HK-2 (cell line): ENCODE measurements at regions not wholly inside any gene's neighbourhood (a gene's known extent, or its start where the extent isn't known, plus 50 kb on each side); places are given as distances from the start of the nearest gene placed in this dataset.
"Not testable (repeated sequence)": the region's sequence is repeated elsewhere in the genome, so short reads cannot be mapped to it uniquely, and the experiment has no call there.

ENCODE experiments used
- DNase-seq: peaks from one replicate; pipeline ENCODE4 v3.0.0-alpha.2; 2018; ENCODE audit not compliant: unreplicated experiment

GRCh38 chr4:152193059-152193458, 342.8 kb downstream of the FBXW7 start:
- DNase-seq, result no peak

DNA sequence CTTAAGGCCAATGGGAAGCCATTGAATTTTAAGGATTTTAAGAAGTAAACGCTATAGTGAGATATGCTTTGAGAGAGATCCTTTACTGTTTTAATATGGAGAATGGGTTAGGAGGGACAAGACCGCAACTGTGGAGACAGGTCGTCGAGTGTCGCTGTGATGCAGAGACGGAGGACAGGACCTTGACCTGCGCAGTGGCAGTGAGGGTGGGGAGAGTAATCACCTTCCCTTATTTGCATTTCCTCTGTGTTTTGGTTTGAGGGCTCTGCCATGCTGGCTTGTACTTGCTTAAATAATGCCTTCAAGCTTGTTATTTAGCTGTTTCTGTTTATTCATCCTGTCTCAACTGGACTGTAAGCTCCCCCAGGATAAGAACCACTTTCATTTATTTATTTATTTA, 345.0 kb downstream of the FBXW7 start:
- DNase-seq, result no peak

DNA sequence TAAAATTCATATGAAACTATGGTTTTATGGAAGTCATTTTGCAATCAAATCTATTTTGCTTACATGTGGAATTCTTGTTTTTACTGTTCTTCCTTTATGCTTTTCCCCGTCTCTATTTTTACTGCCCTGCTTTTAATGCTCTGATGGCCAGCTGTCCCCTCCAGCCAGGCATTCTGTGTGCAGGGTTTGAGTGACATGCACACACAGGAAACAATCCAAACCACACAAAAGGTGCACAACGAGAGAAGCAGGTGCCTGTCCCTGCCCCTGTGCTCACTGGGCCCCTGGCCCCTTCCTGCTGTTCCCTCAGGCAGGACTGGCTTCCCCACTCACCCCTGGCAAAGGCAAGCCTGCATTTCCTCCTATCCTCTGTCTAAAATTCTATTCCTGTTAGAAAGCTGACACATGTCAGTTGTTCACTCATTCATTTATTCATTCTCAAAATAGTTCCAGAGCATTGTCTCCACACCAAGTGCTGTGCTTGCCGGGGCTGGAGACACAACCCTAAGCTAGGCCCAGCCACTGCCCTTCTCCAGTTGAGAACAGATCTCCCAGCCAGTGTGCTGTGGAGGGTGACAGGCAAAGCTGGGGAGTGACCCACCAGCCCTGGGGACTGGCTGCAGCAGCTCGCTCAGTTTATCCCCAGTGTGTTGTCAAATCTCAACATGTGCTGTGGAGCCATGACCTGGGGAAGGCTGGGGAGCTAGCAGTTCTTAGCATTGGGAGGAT, 346.3 kb downstream of the FBXW7 start:
- DNase-seq, result no peak

- no peak for DNase-seq
Observed at GRCh38 chr4:152188801-152189200, 347.1 kb downstream of the FBXW7 start.

DNA sequence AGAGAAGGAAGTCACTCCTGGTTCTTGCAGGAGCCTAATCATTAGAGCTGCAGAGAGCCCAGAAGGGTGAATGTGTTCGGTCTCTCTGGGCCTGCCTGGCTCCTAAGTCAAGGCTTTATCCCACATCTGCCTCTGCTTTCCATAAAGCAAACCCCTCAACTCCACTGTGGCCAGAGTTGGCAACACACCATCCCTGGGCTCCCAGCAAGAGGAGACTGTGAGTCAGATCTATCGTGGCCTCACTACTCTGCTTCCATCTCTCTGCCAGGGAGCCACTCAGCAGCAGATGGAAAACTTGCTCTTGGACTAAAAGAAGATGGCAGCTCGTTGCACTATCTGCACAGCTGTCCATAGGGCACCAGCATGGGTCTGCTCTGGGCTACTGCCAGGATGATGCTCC, 348.2 kb downstream of the FBXW7 start:
- no peak for DNase-seq

DNA sequence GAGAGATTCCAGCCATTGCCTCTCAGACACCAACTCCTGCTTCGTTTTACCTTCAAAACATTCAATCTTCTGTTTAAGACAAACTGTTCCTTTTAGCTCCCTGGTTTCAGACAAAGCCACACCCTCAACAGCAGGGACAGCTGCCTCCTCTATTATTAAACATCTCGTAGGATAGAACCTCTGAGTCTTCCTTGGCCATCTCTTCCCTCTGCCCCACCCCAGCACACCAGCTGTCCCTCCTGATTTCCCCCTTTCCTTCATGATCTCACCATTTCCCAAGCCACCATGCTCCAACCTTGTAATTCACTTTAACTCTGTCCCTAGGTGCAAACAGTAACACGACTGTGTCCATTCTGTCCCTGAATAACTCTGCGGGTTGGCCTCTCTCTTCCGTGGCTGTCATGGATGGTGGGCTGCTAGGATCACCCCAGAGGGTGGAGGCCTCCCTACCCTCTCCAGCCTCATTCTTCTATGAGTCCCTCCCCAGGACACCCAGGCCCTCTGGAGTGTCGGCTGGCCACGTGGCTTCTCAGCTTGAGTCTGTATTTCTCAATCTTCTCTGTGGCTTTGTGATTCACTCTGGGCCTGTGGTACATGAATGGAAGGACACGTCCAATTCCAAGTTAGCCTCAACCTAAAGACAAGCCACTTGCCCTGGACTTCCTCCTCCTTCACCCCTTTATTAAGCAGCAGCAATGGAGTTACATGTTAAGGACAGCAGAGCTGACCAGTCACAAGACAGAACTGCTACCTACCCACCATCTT, 349.9 kb downstream of the FBXW7 start:
- DNase-seq, result no peak

- no peak for DNase-seq
Observed at GRCh38 chr4:152181150-152181549, 354.7 kb downstream of the FBXW7 start.

- no peak for DNase-seq
Observed at GRCh38 chr4:152180369-152180768, 355.5 kb downstream of the FBXW7 start.

DNA sequence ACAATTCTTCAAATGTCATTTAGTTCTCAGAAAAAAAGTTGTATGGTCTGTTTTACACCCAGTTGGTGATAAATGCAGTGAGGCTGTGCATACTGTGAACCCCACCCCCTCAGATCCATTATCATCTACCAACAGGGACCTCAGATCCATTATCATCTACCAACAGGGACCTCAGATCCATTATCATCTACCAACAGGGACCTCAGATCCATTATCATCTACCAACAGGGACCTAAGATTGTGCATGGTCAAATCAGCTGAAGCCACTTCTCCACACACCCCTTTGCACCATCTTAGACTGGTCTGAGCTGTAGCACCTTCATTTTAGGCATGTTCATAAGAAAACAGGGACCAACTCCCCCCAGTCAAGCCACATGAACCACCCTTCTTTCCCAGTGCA, 358.4 kb downstream of the FBXW7 start:
- not testable (repeated sequence) for DNase-seq

GRCh38 chr4:152176627-152177214, 359.2 kb downstream of the FBXW7 start:
- DNase-seq, result no peak

DNA sequence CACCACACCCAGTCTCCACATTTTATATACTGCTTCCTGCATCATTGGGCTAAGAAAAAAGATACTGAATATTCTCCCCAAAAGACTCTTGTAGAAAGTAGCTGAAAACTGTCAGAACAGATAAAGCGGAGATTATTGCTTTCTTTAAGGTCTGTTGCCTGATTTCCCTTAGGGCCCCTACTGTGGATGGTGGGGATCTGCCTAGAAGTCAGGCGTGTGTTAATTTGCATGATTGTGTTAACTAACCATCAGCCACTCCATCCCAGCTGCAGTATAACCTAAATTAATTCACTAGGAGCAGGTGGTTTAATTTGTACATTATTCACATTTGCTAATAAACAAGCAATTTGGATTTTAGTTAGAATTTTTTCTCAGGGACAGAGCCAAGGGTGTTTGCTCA, 360.3 kb downstream of the FBXW7 start:
- DNase-seq, result no peak

GRCh38 chr4:152172146-152172545, 363.7 kb downstream of the FBXW7 start:
- no peak for DNase-seq

DNA sequence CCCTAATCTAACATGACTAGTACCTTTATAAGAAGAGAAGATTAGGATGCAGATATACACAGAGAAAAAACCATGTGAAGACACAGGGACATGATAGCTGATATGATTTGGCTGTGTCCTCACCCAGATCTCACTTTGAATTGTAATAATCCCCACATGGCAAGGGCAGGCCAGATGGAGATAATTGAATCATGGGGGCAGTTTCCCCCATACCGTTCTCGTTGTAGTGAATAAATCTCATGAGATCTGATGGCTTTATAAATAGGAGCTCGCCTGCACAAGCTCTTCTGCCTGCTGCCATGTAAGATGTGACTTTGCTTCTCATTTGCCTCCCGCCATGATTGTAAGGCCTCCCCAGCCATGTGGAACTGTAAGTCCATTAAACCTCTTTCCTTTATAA, 364.3 kb downstream of the FBXW7 start:
- no peak for DNase-seq

DNA sequence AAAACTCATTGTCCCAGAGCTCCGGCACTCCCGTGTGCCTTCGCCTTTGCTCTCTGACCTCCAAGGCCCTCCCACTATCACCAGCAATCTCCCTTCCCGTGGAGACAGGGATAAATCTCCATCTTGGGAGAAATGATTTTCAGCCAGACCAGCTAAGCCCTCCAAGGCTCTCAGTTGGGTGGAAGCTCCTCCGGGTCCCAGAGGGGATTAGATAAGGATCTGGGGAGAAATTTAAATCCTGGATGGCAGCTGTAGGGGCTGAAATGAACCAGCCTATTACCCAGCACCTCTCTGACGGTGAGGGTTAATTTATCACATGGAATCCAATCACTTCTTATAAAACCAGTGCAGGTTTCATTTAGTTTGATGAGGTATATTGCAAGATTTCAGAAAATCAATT, 366.2 kb downstream of the FBXW7 start:
- DNase-seq, result no peak

DNA sequence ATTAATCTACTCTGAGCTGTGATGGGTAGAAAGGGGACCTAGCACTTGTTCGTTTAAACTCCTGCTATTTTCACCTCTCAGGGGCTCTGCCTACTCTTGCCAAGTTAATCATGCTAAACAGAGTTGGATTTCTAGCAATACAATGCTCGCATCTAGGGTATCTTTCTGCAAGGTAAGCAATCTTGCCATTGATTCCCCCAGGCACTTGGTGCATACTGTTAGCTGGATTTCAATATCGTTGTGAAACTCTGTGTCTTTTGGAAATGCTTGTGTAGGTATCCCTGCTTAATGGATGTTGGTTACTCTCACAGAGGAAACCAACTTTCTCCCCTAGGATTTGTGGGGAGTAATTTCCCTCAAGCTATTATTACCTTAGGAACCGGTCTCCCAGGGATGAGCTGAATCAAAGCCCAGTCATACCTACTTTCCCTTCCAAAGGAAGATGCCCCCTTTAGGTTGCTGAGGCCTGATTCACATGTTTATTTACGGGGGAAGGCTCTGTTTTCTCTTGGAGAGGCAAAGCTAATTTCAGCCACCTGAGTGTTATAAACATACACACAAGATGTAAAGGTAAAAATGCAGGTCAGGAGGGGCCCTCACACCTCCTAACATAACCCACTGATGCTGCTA, 366.8 kb downstream of the FBXW7 start:
- DNase-seq, result no peak

- no peak for DNase-seq
Observed at GRCh38 chr4:152166567-152166966, 369.3 kb downstream of the FBXW7 start.

DNA sequence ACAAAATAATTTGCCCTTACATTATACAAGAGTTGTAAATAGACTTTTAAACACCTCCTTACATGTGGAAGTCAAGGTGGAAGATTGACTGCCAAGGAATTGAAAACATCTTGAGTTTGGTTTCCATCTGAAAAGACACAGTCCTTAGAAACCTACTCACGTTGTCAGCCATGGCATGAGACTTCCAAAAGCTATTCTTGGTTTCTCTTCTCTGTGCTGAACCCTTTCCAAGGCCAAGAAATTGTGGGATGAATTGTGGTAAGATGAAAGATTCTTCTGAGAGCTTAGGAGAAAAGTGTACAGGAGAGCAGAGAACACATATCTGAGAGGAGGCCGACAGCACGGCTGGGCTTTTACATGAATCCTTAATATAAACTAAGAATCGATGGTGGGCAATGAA, 370.0 kb downstream of the FBXW7 start:
- no peak for DNase-seq

- DNase-seq, result no peak
Observed at GRCh38 chr4:152165146-152165545, 370.7 kb downstream of the FBXW7 start.

DNA sequence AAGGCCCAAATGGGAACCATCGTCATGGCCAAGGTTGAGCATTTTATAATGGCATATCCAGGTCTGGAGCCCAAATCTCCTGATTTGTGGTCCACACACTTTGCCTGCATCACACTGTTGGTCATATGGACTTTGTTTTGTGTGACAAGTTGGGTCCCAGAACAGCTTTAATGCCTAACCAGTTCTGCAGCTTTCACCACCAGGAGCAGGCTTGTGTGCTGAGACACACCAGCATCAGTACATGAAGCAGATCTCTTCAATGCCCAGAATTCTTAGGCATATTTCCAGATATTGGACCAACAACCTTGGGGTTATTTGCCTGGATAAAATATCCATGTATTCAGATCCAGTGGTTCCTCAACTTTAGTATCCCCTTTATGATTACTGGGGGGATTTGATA, 371.3 kb downstream of the FBXW7 start:
- no peak for DNase-seq

- no peak for DNase-seq
Observed at GRCh38 chr4:152162331-152162697, 373.6 kb downstream of the FBXW7 start.

GRCh38 chr4:152161676-152162330, 374.1 kb downstream of the FBXW7 start:
- DNase-seq, result no peak

DNA sequence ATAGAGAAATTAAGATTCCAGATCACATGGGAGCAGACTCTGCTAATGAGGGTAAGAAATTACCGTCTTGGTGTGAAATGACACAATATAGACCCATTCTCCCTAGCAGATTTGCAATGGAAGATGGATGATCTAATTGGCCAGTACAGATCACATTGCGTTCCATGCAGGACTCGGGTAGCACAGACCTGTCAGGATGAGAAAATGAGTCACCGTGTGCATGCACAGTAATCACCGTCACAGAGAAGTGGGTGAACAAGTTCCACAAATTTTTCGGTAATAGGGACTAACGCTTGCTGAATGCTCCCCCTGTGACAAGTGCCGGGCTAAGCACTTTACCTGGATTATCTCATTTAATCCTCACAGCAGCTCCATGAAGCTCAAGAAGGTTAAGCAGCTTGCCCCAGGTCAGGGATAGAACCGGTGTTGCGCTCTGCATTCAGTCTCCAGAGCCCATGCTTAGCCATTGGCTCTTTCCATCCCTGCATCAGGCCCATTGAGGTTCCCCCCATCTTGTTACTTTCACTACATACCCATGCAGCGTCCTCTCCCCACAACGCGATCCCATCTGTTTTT, 375.6 kb downstream of the FBXW7 start:
- DNase-seq, result no peak
